Common myeloid progenitor, CD34-positive (primary cell): ENCODE measurements at regions not wholly inside any gene's neighbourhood (a gene's known extent, or its start where the extent isn't known, plus 50 kb on each side); places are given as distances from the start of the nearest gene placed in this dataset.

Experiments used
- CTCF ChIA-PET: fragments of 350-600 bp; sonication (Branson Sonifier 250); formaldehyde crosslinking; loops from one replicate; lab custom pipeline; 2021; ENCODE audit warnings: antibody characterized with exemption; lab: Charles Lee
- POLR2A ChIA-PET: fragments of 350-600 bp; sonication (Branson Sonifier 250); formaldehyde crosslinking; loops from one replicate; lab custom pipeline; 2021; ENCODE audit warnings: antibody characterized with exemption; lab: Charles Lee
- DNase-seq, 3 donors: peaks; one replicate each; pipeline versions ENCODE4 v3.0.0 to v3.0.0-alpha.2; 2013
- H3K27ac ChIP-seq, 2 experiments: 1 replicate in 1 of 2; 2 replicates in 1 of 2; pipeline ENCODE4 v1.7.0; 2013; ENCODE audit warnings: inconsistent platforms in 2 of 2, low read length in 2 of 2, mild to moderate bottlenecking in 2 of 2, low read depth in 1 of 2, moderate library complexity in 1 of 2; ENCODE audit not compliant: severe bottlenecking in 2 of 2, insufficient read depth in 1 of 2, poor library complexity in 1 of 2
- H3K27me3 ChIP-seq, 5 experiments: replicated peaks in 2 of 5; 1 replicate in 3 of 5; 2 replicates in 2 of 5; pipeline versions ENCODE4 v1.6.1 to v1.7.0; 2013; ENCODE audit warnings: low read length in 4 of 5, mild to moderate bottlenecking in 2 of 5, moderate library complexity in 2 of 5, inconsistent platforms in 1 of 5; ENCODE audit not compliant: insufficient read depth in 5 of 5, control insufficient read depth in 4 of 5
- H3K36me3 ChIP-seq, 4 experiments: 1 replicate in 2 of 4; 2 replicates in 2 of 4; pipeline versions ENCODE4 v1.6.1 to v1.7.0; 2013; ENCODE audit warnings: low read length in 3 of 4, control low read depth in 1 of 4, mild to moderate bottlenecking in 1 of 4; ENCODE audit not compliant: control insufficient read depth in 4 of 4, insufficient read depth in 4 of 4
- H3K4me1 ChIP-seq, 4 experiments: 1 replicate in 3 of 4; 2 replicates in 1 of 4; pipeline versions ENCODE4 v1.6.1 to v1.7.1; 2013; ENCODE audit warnings: low read length in 3 of 4, mild to moderate bottlenecking in 3 of 4, control low read depth in 1 of 4, inconsistent platforms in 1 of 4, moderate library complexity in 1 of 4; ENCODE audit not compliant: control insufficient read depth in 4 of 4, insufficient read depth in 4 of 4; ENCODE audit errors: control extremely low read depth in 1 of 4
- H3K4me3 ChIP-seq, 7 experiments: 1 replicate in 4 of 7; 2 replicates in 3 of 7; pipeline versions ENCODE4 v1.5.1 to v1.7.0; 2013; ENCODE audit warnings: mild to moderate bottlenecking in 7 of 7, low read length in 6 of 7, moderate library complexity in 6 of 7, inconsistent platforms in 2 of 7, low read depth in 2 of 7, control low read depth in 1 of 7; ENCODE audit not compliant: insufficient read depth in 4 of 7, control insufficient read depth in 1 of 7; ENCODE audit errors: extremely low read depth in 1 of 7
- H3K9me3 ChIP-seq, 5 experiments: 1 replicate in 4 of 5; 2 replicates in 1 of 5; pipeline versions ENCODE4 v1.6.1 to v1.7.1; 2013; ENCODE audit warnings: low read length in 4 of 5, mild to moderate bottlenecking in 2 of 5, inconsistent platforms in 1 of 5, low read depth in 1 of 5, moderate library complexity in 1 of 5; ENCODE audit not compliant: control insufficient read depth in 4 of 5, insufficient read depth in 2 of 5; ENCODE audit errors: control extremely low read depth in 1 of 5
- WGBS: methylation state at CpG from one replicate; pipeline ENCODE4 v1.1.5; 2013; ENCODE audit not compliant: insufficient coverage; 5-methylcytosine and 5-hydroxymethylcytosine counted together

GRCh38 chr7:86939197-86939814 lies 120.1 kb downstream of the ELAPOR2 start:
- CTCF ChIA-PET: interaction anchor here (1.6 to 4.7 kb wide), 3 partner anchors 208 to 210 kb away, joined by 4 to 40 read pairs (median 12); no protein-coding TSS in a partner anchor
- POLR2A ChIA-PET: no interaction called here

DNA sequence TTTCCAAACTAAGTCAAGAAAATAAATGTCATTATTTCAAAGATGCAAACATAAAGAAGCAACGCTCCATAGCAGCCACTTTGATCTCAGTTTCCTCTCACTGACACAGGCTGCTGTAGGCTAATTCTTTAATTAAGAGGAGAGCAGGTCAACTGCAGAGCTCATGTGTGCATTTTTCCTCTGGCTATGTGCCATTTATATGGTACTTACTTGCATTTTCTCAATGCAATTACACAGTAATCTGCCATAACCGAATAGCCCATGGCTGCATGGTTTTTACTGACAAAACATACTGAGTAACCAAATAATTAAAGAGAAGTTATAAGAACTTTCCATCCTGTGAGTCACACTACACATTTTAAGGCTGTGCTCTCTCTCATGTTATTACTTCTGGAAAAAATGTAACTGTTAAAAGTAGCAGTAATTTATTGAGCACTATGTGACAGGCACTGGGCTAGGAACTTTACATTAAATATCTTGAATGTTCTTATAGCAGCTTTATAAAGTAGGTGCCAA lies 122.0 kb downstream of the ELAPOR2 start:
- CTCF ChIA-PET: interaction anchor here (1.3 to 3.1 kb wide), 4 partner anchors 10 to 216 kb away, joined by 3 to 14 read pairs (median 8); no protein-coding TSS in a partner anchor
- Histone ChIP-seq H3K27me3 (no peaks in the 10 kb centered on the region), H3K9me3 (no peaks in the 10 kb centered on the region), H3K27ac (no peak overlapping the region), H3K36me3 (peaks cover 0 to 3% (median 0%) of the 10 kb centered on the region in 4 experiments), H3K4me3 (no peak overlapping the region), H3K4me1 (no peaks in the 10 kb centered on the region)
- POLR2A ChIA-PET: no interaction called here
- WGBS: 100% methylated on average over 2 of the region's 2 CpGs
- DNase-seq: no peak

More at GRCh38 chr7:86939197-86939814, 120.1 kb downstream of the ELAPOR2 start:
- peak; percentile 69 to 84 (median 80) for DNase-seq
- Histone ChIP-seq H3K4me3 (no peak overlapping the region), H3K4me1 (no peaks in the 10 kb centered on the region), H3K27me3 (no peaks in the 10 kb centered on the region), H3K36me3 (peaks cover 0 to 3% (median 0%) of the 10 kb centered on the region in 4 experiments), H3K9me3 (no peaks in the 10 kb centered on the region), H3K27ac (no peak overlapping the region)
- 60% methylated on average over 1 of the region's 3 CpGs for WGBS

DNA sequence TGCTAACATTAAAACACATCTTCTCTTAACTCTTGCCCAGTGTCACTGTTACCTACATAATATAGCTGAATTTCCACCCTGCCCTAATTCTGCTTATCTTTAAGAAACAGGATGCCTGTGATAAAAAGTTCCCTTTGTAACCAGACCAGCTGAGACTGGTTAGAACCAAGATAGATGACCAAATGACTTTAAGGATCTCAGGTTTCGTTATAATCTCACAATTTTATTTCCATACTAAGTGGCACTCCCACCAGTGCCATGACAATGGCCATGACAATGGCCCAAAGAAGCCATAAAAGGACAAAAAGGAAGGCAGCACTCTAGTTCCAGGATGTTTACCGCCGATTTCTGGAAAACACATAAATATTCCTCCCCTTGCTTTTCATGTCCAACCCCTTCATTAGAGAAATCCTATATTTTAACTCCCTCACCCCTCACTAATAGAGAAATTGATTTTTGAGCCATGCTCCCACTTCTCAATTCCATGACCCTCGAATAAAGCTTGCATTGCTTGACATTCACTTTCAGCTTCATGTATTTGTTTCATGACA lies 126.1 kb downstream of the ELAPOR2 start:
- POLR2A ChIA-PET: no interaction called here
- CTCF ChIA-PET: no interaction called here

DNA sequence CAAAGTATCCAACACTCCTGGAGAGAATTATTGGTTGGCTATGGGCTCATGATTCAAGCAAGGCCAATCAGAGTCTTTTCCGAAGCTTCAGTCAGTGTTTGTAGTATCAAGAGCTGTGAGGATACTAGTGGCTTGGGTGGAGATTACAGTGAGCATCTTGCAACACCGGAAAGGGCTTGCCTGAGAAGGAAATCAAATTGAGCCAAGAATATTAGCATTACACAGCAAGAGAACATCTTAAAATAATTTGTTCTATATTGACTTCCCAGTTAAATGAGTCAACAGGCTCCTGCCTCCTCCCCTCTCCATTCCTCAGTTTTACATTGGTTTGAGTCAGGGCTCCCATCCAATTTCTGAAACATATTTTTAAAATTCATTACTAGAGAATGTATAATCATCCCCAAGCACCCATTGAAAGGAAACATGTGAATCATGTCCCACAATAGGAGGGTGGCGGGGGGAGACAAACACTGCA lies 127.4 kb downstream of the ELAPOR2 start:
- WGBS: no CpG with 5 or more reads among the region's 3 CpGs
- H3K9me3 ChIP-seq: no peaks in the 10 kb centered on the region
- no peak for DNase-seq
- H3K4me3 ChIP-seq: no peak overlapping the region
- CTCF ChIA-PET: interaction anchor here (0.7 to 1.3 kb wide), 3 partner anchors 9 to 128 kb away, joined by 3 to 4 read pairs (median 3); no protein-coding TSS in a partner anchor
- no peaks in the 10 kb centered on the region for H3K27me3 ChIP-seq
- POLR2A ChIA-PET: no interaction called here
- no peaks in the 10 kb centered on the region for H3K36me3 ChIP-seq
- H3K4me1 ChIP-seq: peaks cover 0 to 3% (median 0%) of the 10 kb centered on the region in 4 experiments
- peak overlapping the region in 1 of 2 experiments; percentile 15 for H3K27ac ChIP-seq

More for the DNA sequence above, 126.1 kb downstream of the ELAPOR2 start:
- H3K9me3 ChIP-seq: no peaks in the 10 kb centered on the region
- no peaks in the 10 kb centered on the region for H3K27me3 ChIP-seq
- peaks cover 0 to 3% (median 0%) of the 10 kb centered on the region in 4 experiments for H3K36me3 ChIP-seq
- H3K4me1 ChIP-seq: peaks cover 0 to 3% (median 0%) of the 10 kb centered on the region in 4 experiments
- no peak overlapping the region for H3K4me3 ChIP-seq
- no peak for DNase-seq
- 92% methylated on average over 4 of the region's 4 CpGs for WGBS
- H3K27ac ChIP-seq: no peak overlapping the region

- Histone ChIP-seq H3K4me3 (no peak overlapping the region), H3K4me1 (peaks cover 0 to 3% (median 0%) of the 10 kb centered on the region in 4 experiments), H3K27ac (no peak overlapping the region), H3K9me3 (no peaks in the 10 kb centered on the region), H3K27me3 (no peaks in the 10 kb centered on the region), H3K36me3 (no peaks in the 10 kb centered on the region)
- POLR2A ChIA-PET: no interaction called here
- no peak for DNase-seq
- 100% methylated on average over 1 of the region's 2 CpGs for WGBS
- CTCF ChIA-PET: interaction anchor here (0.7 to 1.3 kb wide), 4 partner anchors 10 to 221 kb away, joined by 3 to 4 read pairs (median 4); partner anchors contain the start of gene DMTF1
These were observed 128.0 kb downstream of the ELAPOR2 start for GRCh38 chr7:86931439-86931838.

GRCh38 chr7:86930554-86931307 lies 128.7 kb downstream of the ELAPOR2 start:
- H3K9me3 ChIP-seq: no peaks in the 10 kb centered on the region
- no peaks in the 10 kb centered on the region for H3K27me3 ChIP-seq
- ChIA-PET POLR2A (no interaction called here), CTCF (interaction anchor here (1.1 to 1.3 kb wide), 3 partner anchors 125 to 222 kb away, joined by 3 to 4 read pairs (median 3); partner anchors contain the start of gene DMTF1)
- peaks cover 0 to 3% (median 0%) of the 10 kb centered on the region in 4 experiments for H3K4me1 ChIP-seq
- no peak overlapping the region for H3K4me3 ChIP-seq
- no peaks in the 10 kb centered on the region for H3K36me3 ChIP-seq
- 100% methylated on average over 2 of the region's 5 CpGs for WGBS
- no peak overlapping the region for H3K27ac ChIP-seq
- DNase-seq: no peak
